ENCODE measurements at regions not wholly inside any gene's neighbourhood (a gene's known extent, or its start where the extent isn't known, plus 50 kb on each side); places are given as distances from the start of the nearest gene placed in this dataset.

- Mint-ChIP-seq H3K9me3 (ENCODE audit: insufficient read depth) (no peaks in the 10 kb centered on the region), H3K4me1 (no peaks in the 10 kb centered on the region), H3K27ac (no peak overlapping the region), H3K4me3 (no peak overlapping the region), H3K27me3 (no peaks in the 10 kb centered on the region)
- Histone ChIP-seq H3K9ac (ENCODE audit: low read length) (no peak overlapping the region), H4K20me1 (ENCODE audit: control insufficient read depth, insufficient read depth, low read length, poor library complexity, severe bottlenecking) (no peaks in the 10 kb centered on the region), H2AFZ (ENCODE audit: insufficient read depth, low read depth, low read length, poor library complexity, severe bottlenecking) (no peak overlapping the region), H3K4me3 (ENCODE audit: control extremely low read depth in 1 of 5, extremely low read depth in 1 of 5, insufficient read depth in 1 of 5, low read depth in 2 of 5, low read length in 4 of 5) (no peak overlapping the region), H3K27ac (ENCODE audit: low read length in 2 of 2) (no peak overlapping the region), H3K79me2 (ENCODE audit: control insufficient read depth, insufficient read depth, low read length) (no peaks in the 10 kb centered on the region), H3K4me1 (ENCODE audit: control insufficient read depth in 2 of 2, insufficient read depth in 2 of 2, low read length in 2 of 2) (no peaks in the 10 kb centered on the region), H3K27me3 (replicated peaks in 1 of 4; ENCODE audit: control extremely low read depth in 1 of 4, control insufficient read depth in 3 of 4, insufficient read depth in 4 of 4, low read length in 3 of 4) (no peaks in the 10 kb centered on the region), H3K4me2 (replicated peaks; ENCODE audit: low read depth, low read length, poor library complexity, severe bottlenecking) (no peak overlapping the region), H3K9me3 (ENCODE audit: control extremely low read depth in 1 of 3, control insufficient read depth in 2 of 3, insufficient read depth in 1 of 3, low read length in 2 of 3) (no peaks in the 10 kb centered on the region), H3K36me3 (replicated peaks in 1 of 2; ENCODE audit: control extremely low read depth in 1 of 2, control insufficient read depth in 1 of 2, extremely low read depth in 1 of 2, insufficient read depth in 2 of 2, low read length in 1 of 2) (no peaks in the 10 kb centered on the region)
- intact Hi-C loops (cut with micrococcal nuclease): no loop called here
- ChIA-PET POLR2A (no interaction called here), CTCF (no interaction called here)
- 79% methylated on average over 2 of the region's 4 CpGs for WGBS (ENCODE audit: insufficient coverage)
- ATAC-seq (ENCODE audit: low read depth): no peak
- no peak for DNase-seq
- no peak for TF ChIP-seq EZH2 (IDR thresholded peaks at IDR 0.05; ENCODE audit: borderline replicate concordance, insufficient read depth, low read depth, low read length, poor library complexity, severe bottlenecking)
- no peak for TF ChIP-seq CTCF (IDR thresholded peaks at IDR 0.05)
Observed at GRCh38 chr10:36051500-36051991, 409.4 kb upstream of the FZD8 start.

GRCh38 chr10:36050763-36051499, 408.8 kb upstream of the FZD8 start:
- ATAC-seq (ENCODE audit: low read depth): no peak
- Mint-ChIP-seq H3K9me3 (ENCODE audit: insufficient read depth) (no peaks in the 10 kb centered on the region), H3K4me1 (no peaks in the 10 kb centered on the region), H3K27me3 (no peaks in the 10 kb centered on the region), H3K4me3 (no peak overlapping the region), H3K27ac (no peak overlapping the region)
- Histone ChIP-seq H3K4me3 (ENCODE audit: control extremely low read depth in 1 of 5, extremely low read depth in 1 of 5, insufficient read depth in 1 of 5, low read depth in 2 of 5, low read length in 4 of 5) (no peak overlapping the region), H3K27ac (ENCODE audit: low read length in 2 of 2) (no peak overlapping the region), H3K9ac (ENCODE audit: low read length) (no peak overlapping the region), H3K36me3 (replicated peaks in 1 of 2; ENCODE audit: control extremely low read depth in 1 of 2, control insufficient read depth in 1 of 2, extremely low read depth in 1 of 2, insufficient read depth in 2 of 2, low read length in 1 of 2) (no peaks in the 10 kb centered on the region), H2AFZ (ENCODE audit: insufficient read depth, low read depth, low read length, poor library complexity, severe bottlenecking) (no peak overlapping the region), H3K4me2 (replicated peaks; ENCODE audit: low read depth, low read length, poor library complexity, severe bottlenecking) (no peak overlapping the region), H3K27me3 (replicated peaks in 1 of 4; ENCODE audit: control extremely low read depth in 1 of 4, control insufficient read depth in 3 of 4, insufficient read depth in 4 of 4, low read length in 3 of 4) (no peaks in the 10 kb centered on the region), H4K20me1 (ENCODE audit: control insufficient read depth, insufficient read depth, low read length, poor library complexity, severe bottlenecking) (no peaks in the 10 kb centered on the region), H3K9me3 (ENCODE audit: control extremely low read depth in 1 of 3, control insufficient read depth in 2 of 3, insufficient read depth in 1 of 3, low read length in 2 of 3) (no peaks in the 10 kb centered on the region), H3K4me1 (ENCODE audit: control insufficient read depth in 2 of 2, insufficient read depth in 2 of 2, low read length in 2 of 2) (no peaks in the 10 kb centered on the region), H3K79me2 (ENCODE audit: control insufficient read depth, insufficient read depth, low read length) (no peaks in the 10 kb centered on the region)
- TF ChIP-seq EZH2 (IDR thresholded peaks at IDR 0.05; ENCODE audit: borderline replicate concordance, insufficient read depth, low read depth, low read length, poor library complexity, severe bottlenecking): no peak
- no peak for TF ChIP-seq CTCF (IDR thresholded peaks at IDR 0.05)
- no peak for DNase-seq
- POLR2A ChIA-PET: no interaction called here
- intact Hi-C loops (cut with micrococcal nuclease): no loop called here
- WGBS (ENCODE audit: insufficient coverage): 90% methylated on average over 2 of the region's 7 CpGs
- CTCF ChIA-PET: no interaction called here

Measured in B cell (primary cell).